Skeletal muscle tissue (tissue), 3 donors: ENCODE measurements at regions not wholly inside any gene's neighbourhood (a gene's known extent, or its start where the extent isn't known, plus 50 kb on each side); places are given as distances from the start of the nearest gene placed in this dataset.

Experiments
- H3K27ac ChIP-seq: one replicate; pipeline ENCODE4 v1.7.0; 2013; ENCODE audit warnings: mild to moderate bottlenecking, low read depth, low read length, inconsistent platforms
- H3K27me3 ChIP-seq, 3 donors: one replicate each; pipeline ENCODE4 v1.7.0; 2013; ENCODE audit warnings: low read length in 3 of 3; ENCODE audit not compliant: control insufficient read depth in 3 of 3, insufficient read depth in 3 of 3
- H3K36me3 ChIP-seq, 3 donors: one replicate each; pipeline ENCODE4 v1.7.0; 2013; ENCODE audit warnings: low read length in 3 of 3; ENCODE audit not compliant: control insufficient read depth in 3 of 3, insufficient read depth in 3 of 3
- H3K4me1 ChIP-seq, 3 donors: one replicate each; pipeline ENCODE4 v1.7.0; 2013; ENCODE audit warnings: low read length in 3 of 3, mild to moderate bottlenecking in 3 of 3; ENCODE audit not compliant: control insufficient read depth in 3 of 3, insufficient read depth in 3 of 3
- H3K4me3 ChIP-seq, 3 donors: one replicate each; pipeline ENCODE4 v1.7.0; 2013; ENCODE audit warnings: low read length in 3 of 3
- H3K9ac ChIP-seq, 3 donors: one replicate each; pipeline ENCODE4 v1.7.0; 2013; ENCODE audit warnings: low read length in 3 of 3, mild to moderate bottlenecking in 3 of 3, moderate library complexity in 2 of 3, low read depth in 1 of 3
- H3K9me3 ChIP-seq, 3 donors: one replicate each; pipeline ENCODE4 v1.7.0; 2013; ENCODE audit warnings: low read length in 3 of 3; ENCODE audit not compliant: control insufficient read depth in 3 of 3
- donor health status: Osteomylitis.

- Histone ChIP-seq H3K27me3 (peaks cover 10 to 44% (median 29%) of the 10 kb centered on the region in 3 donors), H3K9ac (no peak overlapping the region)
Measured at GRCh38 chr11:120025606-120026335, 112.1 kb downstream of the TRIM29 start.

GRCh38 chr11:120024586-120024985 lies 113.3 kb downstream of the TRIM29 start:
- no peaks in the 10 kb centered on the region for H3K4me1 ChIP-seq
- peaks cover 10 to 38% (median 28%) of the 10 kb centered on the region in 3 donors for H3K27me3 ChIP-seq
- no peak overlapping the region for H3K9ac ChIP-seq
- no peak overlapping the region for H3K4me3 ChIP-seq
- no peaks in the 10 kb centered on the region for H3K9me3 ChIP-seq
- H3K36me3 ChIP-seq = no peaks in the 10 kb centered on the region
- no peak overlapping the region for H3K27ac ChIP-seq

More at GRCh38 chr11:120025606-120026335, 112.1 kb downstream of the TRIM29 start:
- Histone ChIP-seq H3K4me1 (no peaks in the 10 kb centered on the region), H3K27ac (no peak overlapping the region), H3K36me3 (no peaks in the 10 kb centered on the region), H3K4me3 (no peak overlapping the region), H3K9me3 (no peaks in the 10 kb centered on the region)

- Histone ChIP-seq H3K4me1 (no peaks in the 10 kb centered on the region), H3K4me3 (no peak overlapping the region), H3K9ac (no peak overlapping the region), H3K9me3 (no peaks in the 10 kb centered on the region), H3K27me3 (peaks cover 10 to 38% (median 23%) of the 10 kb centered on the region in 3 donors), H3K27ac (no peak overlapping the region), H3K36me3 (no peaks in the 10 kb centered on the region)
Measured at GRCh38 chr11:120024046-120024445, 113.9 kb downstream of the TRIM29 start.

- Histone ChIP-seq H3K9ac (no peak overlapping the region), H3K9me3 (no peaks in the 10 kb centered on the region), H3K27me3 (peaks cover 9 to 35% (median 23%) of the 10 kb centered on the region in 3 donors), H3K4me3 (no peak overlapping the region), H3K4me1 (no peaks in the 10 kb centered on the region), H3K36me3 (no peaks in the 10 kb centered on the region), H3K27ac (no peak overlapping the region)
Measured at GRCh38 chr11:120023551-120023950, 114.4 kb downstream of the TRIM29 start.

- H3K27me3 ChIP-seq = peaks cover 6 to 35% (median 21%) of the 10 kb centered on the region in 3 donors
- no peaks in the 10 kb centered on the region for H3K4me1 ChIP-seq
- no peaks in the 10 kb centered on the region for H3K36me3 ChIP-seq
Measured at GRCh38 chr11:120023120-120023519, 114.8 kb downstream of the TRIM29 start.

GRCh38 chr11:120022617-120023016 lies 115.3 kb downstream of the TRIM29 start:
- Histone ChIP-seq H3K4me1 (no peaks in the 10 kb centered on the region), H3K9me3 (no peaks in the 10 kb centered on the region), H3K36me3 (no peaks in the 10 kb centered on the region), H3K27ac (no peak overlapping the region), H3K27me3 (peaks cover 6 to 39% (median 21%) of the 10 kb centered on the region in 3 donors), H3K9ac (no peak overlapping the region), H3K4me3 (no peak overlapping the region)

More at GRCh38 chr11:120023120-120023519, 114.8 kb downstream of the TRIM29 start:
- no peak overlapping the region for H3K9ac ChIP-seq
- no peak overlapping the region for H3K4me3 ChIP-seq
- no peaks in the 10 kb centered on the region for H3K9me3 ChIP-seq
- no peak overlapping the region for H3K27ac ChIP-seq

GRCh38 chr11:120021978-120022377 lies 115.9 kb downstream of the TRIM29 start:
- Histone ChIP-seq H3K27me3 (peaks cover 8 to 41% (median 21%) of the 10 kb centered on the region in 3 donors), H3K36me3 (no peaks in the 10 kb centered on the region), H3K9ac (no peak overlapping the region), H3K9me3 (no peaks in the 10 kb centered on the region), H3K4me1 (no peaks in the 10 kb centered on the region), H3K27ac (no peak overlapping the region), H3K4me3 (no peak overlapping the region)

GRCh38 chr11:120021391-120021953 lies 116.4 kb downstream of the TRIM29 start:
- Histone ChIP-seq H3K27ac (no peak overlapping the region), H3K9me3 (no peaks in the 10 kb centered on the region), H3K27me3 (peaks cover 8 to 42% (median 26%) of the 10 kb centered on the region in 3 donors), H3K4me3 (no peak overlapping the region), H3K4me1 (no peaks in the 10 kb centered on the region), H3K9ac (no peak overlapping the region), H3K36me3 (no peaks in the 10 kb centered on the region)

- H3K36me3 ChIP-seq = no peaks in the 10 kb centered on the region
- H3K4me3 ChIP-seq = no peak overlapping the region
- H3K9ac ChIP-seq = no peak overlapping the region
- peaks cover 13 to 46% (median 29%) of the 10 kb centered on the region in 3 donors for H3K27me3 ChIP-seq
- no peaks in the 10 kb centered on the region for H3K4me1 ChIP-seq
- no peak overlapping the region for H3K27ac ChIP-seq
- no peaks in the 10 kb centered on the region for H3K9me3 ChIP-seq
Measured at GRCh38 chr11:120020981-120021380, 116.9 kb downstream of the TRIM29 start.

- Histone ChIP-seq H3K9ac (no peak overlapping the region), H3K27ac (no peak overlapping the region), H3K36me3 (no peaks in the 10 kb centered on the region), H3K27me3 (peaks cover 16 to 51% (median 33%) of the 10 kb centered on the region in 3 donors), H3K9me3 (no peaks in the 10 kb centered on the region), H3K4me1 (no peaks in the 10 kb centered on the region), H3K4me3 (no peak overlapping the region)
Measured at GRCh38 chr11:120020486-120020885, 117.4 kb downstream of the TRIM29 start.
